GM20000 (cell line): ENCODE measurements at regions not wholly inside any gene's neighbourhood (a gene's known extent, or its start where the extent isn't known, plus 50 kb on each side); places are given as distances from the start of the nearest gene placed in this dataset.

Experiments
- DNase-seq: peaks from one replicate; pipeline ENCODE4 v3.0.0; 2012; ENCODE audit warnings: low spot score
- CTCF ChIP-seq: IDR thresholded peaks from 2 replicates; pipeline ENCODE4 v1.5.1; 2012; ENCODE audit warnings: mild to moderate bottlenecking, control low read depth; ENCODE audit errors: extremely low read depth, missing control alignments

- DNase-seq = no peak
- TF ChIP-seq CTCF = no peak
Measured at GRCh38 chr2:128731994-128732650, 413.5 kb upstream of the HS6ST1 start.

- no peak for TF ChIP-seq CTCF
- DNase-seq = no peak
Measured at GRCh38 chr2:128732976-128733431, 414.3 kb upstream of the HS6ST1 start.

GRCh38 chr2:128733450-128733849 is 414.8 kb upstream of the HS6ST1 start:
- TF ChIP-seq CTCF = no peak
- no peak for DNase-seq

GRCh38 chr2:128734521-128735295 is 416.0 kb upstream of the HS6ST1 start:
- TF ChIP-seq CTCF = no peak
- no peak for DNase-seq

- TF ChIP-seq CTCF = no peak
Measured at GRCh38 chr2:128735296-128735960, 416.8 kb upstream of the HS6ST1 start.

GRCh38 chr2:128736046-128736688 is 417.5 kb upstream of the HS6ST1 start:
- no peak for DNase-seq
- TF ChIP-seq CTCF = no peak

More at GRCh38 chr2:128735296-128735960, 416.8 kb upstream of the HS6ST1 start:
- DNase-seq = no peak
